Breast epithelium (tissue), 3 donors: ENCODE measurements at regions not wholly inside any gene's neighbourhood (a gene's known extent, or its start where the extent isn't known, plus 50 kb on each side); places are given as distances from the start of the nearest gene placed in this dataset.

Experiments used
- CTCF ChIP-seq, 3 donors: fragments of 450-650 bp; IDR thresholded peaks; one replicate each; pipeline ENCODE4 v1.5.1; 2016 to 2017; ENCODE audit warnings: antibody characterized with exemption in 3 of 3, mild to moderate bottlenecking in 3 of 3, moderate library complexity in 3 of 3
- POLR2A ChIP-seq: fragments of 450-650 bp; IDR thresholded peaks from one replicate; pipeline ENCODE4 v1.6.1; 2016; ENCODE audit warnings: antibody characterized with exemption, mild to moderate bottlenecking, moderate library complexity

- TF ChIP-seq POLR2A (no peak), CTCF (IDR thresholded peaks at IDR 0.05) (no peak)
Observed at GRCh38 chr20:52841003-52841402, 131.2 kb upstream of the TSHZ2 start.
